ENCODE measurements at regions not wholly inside any gene's neighbourhood (a gene's known extent, or its start where the extent isn't known, plus 50 kb on each side); places are given as distances from the start of the nearest gene placed in this dataset.

DNA sequence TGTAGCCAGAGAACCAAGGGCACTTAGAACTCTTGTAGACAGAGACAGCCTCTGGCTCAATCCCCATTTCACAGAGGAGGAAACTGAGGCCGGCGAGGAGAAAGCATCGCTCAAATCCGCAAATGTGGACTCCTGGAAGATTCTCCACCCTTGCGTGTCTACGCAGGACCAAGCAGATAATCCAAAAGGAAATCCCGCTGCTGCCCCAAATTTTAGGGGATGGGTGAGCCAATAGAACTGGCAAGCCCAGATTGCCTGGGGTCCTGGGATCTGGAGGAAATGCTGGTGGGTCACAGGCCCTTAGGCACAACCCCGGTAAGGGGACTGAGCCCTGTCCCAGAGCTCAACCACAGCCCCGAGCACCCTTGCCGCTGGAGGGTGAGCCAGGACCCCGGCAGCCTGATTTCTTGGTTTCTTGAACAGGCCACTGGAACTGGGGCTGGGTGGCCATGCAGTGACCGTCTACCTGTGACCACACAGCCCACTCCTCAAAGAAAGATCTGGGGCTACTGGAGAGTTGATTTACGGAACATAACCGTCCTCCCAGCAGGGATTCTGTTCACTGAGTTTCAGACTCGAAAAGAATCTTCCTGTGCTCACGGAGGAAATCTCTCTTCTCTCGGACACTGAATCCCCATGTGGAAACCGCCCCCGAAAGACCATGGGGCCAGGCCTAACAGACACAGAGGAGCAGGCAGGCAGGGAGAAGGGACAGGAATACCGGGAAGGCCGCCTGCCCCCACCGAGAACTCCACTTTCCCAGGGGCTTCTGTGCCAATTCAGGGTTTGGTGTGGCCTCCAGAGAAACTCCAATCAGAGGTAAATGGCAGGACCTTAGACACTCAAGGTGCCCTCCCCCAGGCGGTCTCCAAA is 238.4 kb downstream of the NPHP4 start:
- DNase-seq (ENCODE audit: extremely low read depth, low read depth) = no peak
- TF ChIP-seq, protein P1, sequence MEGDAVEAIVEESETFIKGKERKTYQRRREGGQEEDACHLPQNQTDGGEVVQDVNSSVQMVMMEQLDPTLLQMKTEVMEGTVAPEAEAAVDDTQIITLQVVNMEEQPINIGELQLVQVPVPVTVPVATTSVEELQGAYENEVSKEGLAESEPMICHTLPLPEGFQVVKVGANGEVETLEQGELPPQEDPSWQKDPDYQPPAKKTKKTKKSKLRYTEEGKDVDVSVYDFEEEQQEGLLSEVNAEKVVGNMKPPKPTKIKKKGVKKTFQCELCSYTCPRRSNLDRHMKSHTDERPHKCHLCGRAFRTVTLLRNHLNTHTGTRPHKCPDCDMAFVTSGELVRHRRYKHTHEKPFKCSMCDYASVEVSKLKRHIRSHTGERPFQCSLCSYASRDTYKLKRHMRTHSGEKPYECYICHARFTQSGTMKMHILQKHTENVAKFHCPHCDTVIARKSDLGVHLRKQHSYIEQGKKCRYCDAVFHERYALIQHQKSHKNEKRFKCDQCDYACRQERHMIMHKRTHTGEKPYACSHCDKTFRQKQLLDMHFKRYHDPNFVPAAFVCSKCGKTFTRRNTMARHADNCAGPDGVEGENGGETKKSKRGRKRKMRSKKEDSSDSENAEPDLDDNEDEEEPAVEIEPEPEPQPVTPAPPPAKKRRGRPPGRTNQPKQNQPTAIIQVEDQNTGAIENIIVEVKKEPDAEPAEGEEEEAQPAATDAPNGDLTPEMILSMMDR (IDR thresholded peaks at IDR 0.05; ENCODE audit: low read depth, low read length) = no peak

DNA sequence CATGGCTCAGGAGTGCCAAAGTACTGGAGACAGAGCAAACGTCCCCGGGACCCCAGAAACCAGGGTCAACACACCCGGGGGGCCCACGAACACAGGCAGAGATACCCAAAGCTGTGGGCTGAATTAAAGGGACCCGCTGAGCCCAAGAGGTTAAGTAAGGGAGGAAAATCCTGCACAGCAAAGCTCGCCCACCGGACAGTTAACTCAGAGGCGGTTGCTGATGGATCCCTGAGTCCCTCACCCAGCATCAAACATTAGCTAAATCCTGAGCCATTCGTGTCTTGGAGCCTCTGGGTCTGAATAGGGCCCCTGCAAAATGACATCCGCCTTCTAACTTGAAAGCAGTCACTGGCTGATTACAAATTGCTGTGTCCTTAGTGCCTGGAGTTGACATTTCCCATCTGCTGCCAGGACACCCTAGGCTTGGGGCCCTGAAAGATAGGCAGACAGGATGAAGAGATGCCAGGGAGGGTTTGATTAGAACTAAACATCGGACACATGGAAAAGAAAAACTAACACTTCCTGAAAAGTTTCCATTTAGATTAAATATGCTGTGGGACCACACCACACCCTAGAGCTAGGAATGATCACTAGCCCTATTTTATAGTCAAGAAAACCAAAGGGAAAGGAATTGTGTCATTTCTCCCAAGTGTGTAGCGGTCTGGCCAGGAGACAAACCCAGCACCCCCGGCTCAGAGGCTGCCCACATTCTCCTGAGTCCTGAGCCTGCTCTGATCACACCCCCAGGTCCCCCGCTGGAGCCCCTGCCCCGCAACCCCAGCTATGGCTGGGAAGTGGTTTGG is 239.3 kb downstream of the NPHP4 start:
- TF ChIP-seq, protein P1 (IDR thresholded peaks at IDR 0.05; ENCODE audit: low read depth, low read length) = no peak
- no peak for DNase-seq (ENCODE audit: extremely low read depth, low read depth)

DNA sequence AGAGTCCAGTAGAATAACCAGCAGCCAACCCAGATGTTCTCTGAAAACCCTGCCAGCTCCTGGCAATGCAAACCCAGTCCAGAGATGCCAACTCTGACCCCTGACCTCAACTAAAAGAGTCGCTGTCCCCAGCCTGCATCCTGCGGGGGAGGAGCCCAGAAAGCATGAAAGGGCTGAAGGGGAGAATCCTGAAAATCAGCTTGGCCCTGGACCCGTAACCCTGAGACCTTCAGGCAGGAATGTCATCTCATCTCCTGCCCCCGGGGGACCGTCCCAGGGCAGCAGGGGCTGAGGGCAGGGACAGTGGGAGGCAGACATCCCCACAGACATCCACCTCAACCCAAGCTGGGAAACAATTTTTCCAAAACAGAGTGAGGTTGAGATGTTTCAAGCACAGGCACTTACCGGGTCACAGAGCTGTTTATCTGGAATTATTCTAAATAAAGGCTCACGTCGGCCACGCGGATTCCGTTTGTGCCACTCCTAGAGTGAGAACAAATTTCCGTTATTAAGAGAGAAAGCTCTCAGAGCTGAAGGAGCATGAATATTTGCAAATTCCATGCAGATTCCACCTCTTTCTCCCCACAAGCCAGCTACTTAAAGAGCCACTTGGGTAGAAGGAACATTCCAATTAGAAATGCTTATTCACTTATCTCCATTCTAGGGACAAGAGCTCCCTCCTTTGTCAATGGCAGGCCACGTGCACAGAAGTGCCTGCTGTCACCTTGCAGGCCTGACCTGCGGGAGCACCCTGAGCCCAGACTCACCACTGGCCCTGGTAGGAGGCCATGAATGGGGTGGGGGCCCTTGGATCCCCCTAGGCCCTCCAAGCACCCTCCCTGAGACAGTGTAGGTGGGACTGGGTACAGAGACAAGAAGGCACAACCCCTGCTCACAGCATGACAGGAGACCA is 240.1 kb downstream of the NPHP4 start:
- TF ChIP-seq, protein P1 (IDR thresholded peaks at IDR 0.05; ENCODE audit: low read depth, low read length) = no peak
- DNase-seq (ENCODE audit: extremely low read depth, low read depth) = no peak

DNA sequence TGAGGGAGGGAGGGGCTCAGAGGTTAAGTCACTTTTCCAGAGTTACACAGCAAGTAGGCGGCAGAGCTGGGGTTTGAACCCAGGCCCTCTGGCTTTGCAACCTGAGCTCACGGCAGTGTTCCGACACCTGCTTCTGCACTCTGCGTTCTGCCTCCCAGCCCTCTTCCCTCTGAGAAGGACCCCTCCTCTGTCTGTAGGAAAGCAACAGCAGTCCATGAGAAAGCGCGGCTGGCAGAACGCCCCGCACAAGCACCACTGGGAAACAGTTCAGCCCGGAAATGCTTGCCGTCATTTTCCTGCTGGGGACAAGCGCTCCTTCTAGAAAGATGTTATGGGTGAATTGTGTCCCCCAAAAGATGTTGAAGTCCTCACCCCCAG is 241.1 kb downstream of the NPHP4 start:
- TF ChIP-seq, protein P1 (IDR thresholded peaks at IDR 0.05; ENCODE audit: low read depth, low read length) = no peak
- no peak for DNase-seq (ENCODE audit: extremely low read depth, low read depth)

DNA sequence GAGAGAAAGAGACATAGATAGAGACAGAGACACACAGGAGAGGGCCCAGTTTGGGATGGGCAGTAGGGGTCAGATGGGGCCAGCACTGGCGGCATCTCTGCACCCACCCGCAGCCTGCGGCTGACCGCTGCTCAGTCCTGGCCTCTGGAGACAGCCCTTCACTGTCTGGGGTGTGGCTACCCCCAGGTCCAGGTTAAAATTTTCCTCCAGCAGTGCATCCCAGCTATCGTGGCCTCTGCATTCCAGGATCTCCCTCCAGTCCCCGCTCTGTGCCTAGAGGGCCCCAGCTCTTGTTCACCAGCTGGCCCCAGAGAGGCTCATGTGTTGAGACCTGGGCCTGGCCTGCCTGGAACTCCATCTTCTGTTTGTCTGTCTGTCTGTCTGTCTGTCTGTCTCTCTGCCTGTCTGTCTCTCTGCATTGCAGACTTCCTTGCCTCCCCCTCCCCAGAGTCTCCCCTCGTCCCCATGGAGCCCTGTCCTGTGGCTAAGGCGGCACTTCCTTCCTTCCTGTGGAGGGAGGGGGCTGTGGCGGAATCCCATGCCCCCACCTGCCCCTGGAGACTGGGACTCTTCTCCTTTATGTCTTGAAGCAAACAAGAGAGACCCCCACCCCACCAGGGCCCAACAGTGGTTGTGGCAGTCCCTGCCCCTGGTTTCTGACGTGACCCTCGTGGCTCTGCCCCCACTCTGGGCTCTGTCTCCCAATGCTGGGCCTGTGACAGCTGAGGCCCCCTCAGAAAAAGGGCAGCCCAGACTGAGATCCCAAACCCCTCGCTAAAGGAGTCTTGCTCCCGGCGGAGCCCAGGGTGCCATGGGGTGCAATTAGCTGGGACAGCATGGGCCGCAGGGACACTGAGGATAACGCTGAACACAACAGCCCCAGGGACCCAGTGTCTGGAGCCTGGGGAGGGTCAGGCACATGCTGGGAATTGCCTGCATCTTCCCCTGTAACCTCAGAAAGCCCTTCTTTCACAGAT is 241.8 kb downstream of the NPHP4 start:
- DNase-seq (ENCODE audit: extremely low read depth, low read depth) = no peak
- TF ChIP-seq, protein P1 (IDR thresholded peaks at IDR 0.05; ENCODE audit: low read depth, low read length) = no peak

Data from AG09319 (cell line).